HG02938 (cell line): ENCODE measurements at regions not wholly inside any gene's neighbourhood (a gene's known extent, or its start where the extent isn't known, plus 50 kb on each side); places are given as distances from the start of the nearest gene placed in this dataset.

Source experiments
- ATAC-seq: cut with Tn5 transposase; IDR thresholded peaks from one replicate; pipeline ENCODE4 v1.9.1; 2021; ENCODE audit warnings: mild to moderate bottlenecking, moderate library complexity; ENCODE audit not compliant: unreplicated experiment

DNA sequence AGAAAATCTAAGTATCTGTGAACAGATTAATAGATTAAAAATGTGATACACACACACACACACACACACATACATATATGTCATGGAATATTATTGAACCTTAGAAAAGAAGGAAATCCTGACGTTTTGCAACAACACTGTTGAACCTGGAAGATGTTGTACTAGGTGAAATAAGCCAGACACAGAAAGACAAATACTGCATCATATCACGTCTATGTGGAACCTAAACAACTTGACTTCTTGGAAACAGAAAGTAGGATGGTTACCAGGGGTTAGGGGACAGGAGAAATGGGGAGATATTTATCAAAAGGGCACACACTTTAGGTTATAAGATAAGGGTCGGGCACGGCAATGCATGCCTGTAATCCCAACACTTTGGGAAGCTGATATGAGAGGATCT is 698.4 kb upstream of the ID2 start:
- no peak for ATAC-seq

DNA sequence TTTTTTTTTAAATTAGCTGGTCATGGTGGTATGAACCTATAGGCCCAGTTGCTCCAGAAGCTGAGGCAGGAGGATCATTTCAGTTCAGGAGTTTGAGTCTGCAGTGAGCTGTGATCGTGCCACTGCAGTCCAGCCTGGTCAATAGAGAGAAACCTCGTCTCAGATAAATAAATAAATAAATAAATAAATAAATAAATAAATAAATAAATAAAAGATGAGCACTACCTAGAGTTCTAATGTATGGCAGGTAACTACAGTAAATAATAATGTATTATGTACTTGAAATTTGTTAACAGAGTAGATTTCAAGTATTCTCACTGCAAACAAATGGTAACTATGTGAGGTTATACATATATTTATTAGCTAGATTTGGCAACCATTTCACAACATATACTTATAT is 697.9 kb upstream of the ID2 start:
- ATAC-seq: no peak

DNA sequence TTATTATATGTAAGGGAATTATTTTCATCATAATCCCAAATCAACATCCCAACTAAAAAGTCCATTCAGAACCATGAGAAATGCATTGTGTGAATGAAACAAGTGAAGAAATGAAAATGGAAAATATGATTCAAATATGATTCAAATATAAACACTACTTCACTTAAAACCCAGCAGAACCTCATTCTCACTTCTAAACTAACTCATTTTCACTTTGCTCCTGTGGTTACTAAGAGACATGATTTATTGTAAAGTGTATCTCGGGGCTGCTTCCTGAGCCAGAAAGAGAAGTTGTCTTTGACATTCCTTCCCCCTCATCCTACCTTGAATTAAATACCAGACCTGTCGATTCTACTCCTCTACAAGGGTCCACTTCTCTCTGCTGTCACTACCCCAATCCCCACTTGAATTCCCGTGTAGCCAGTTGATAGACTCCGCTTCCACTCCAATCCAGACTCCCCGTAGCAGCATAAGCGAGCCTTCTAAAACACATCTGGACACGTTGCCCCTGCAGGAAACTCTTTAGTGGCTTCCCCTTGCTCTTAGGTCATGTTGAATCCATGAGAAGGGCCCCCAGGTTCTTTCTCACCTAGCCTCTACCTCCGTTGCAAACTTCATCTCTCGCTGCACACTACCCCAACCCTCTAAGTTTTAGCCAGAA is 697.0 kb upstream of the ID2 start:
- ATAC-seq: peak; percentile 87

DNA sequence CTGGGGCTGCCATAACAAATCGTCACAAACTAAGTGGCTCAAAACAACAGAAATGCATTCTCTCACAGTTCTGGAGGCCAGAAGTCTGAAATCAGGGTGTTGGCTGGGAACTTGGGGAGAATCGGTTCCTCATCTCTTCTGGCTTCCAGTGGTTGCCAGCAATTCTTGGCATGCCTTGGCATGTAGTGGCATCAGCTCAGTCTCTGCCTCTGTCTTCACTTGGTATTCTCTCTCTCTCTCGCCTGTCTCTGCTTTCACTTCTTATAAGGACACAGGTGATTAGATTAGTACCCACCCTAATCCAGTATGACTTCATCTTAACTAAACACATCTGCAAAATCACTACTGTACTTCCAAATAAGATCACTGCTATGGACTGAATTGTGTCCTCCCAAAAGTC is 695.4 kb upstream of the ID2 start:
- no peak for ATAC-seq

DNA sequence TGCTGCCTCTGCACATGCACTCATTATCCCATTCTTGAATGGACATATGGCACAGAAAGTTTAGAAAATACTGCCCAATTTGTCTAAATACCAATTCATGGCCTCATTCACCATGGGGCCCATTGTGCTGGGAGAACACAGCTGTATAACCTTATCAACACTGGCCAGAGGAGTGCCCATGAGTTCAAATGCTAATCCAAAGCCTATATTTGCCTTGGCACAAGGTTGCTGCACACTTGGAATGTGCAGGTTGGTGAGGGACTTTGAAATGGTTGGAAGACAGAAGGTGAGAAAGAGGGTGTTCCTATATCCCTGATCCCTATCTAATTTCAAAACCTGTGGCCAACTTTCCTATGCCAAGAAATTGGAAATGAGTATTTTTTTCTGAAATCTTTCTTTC is 693.9 kb upstream of the ID2 start:
- no peak for ATAC-seq

DNA sequence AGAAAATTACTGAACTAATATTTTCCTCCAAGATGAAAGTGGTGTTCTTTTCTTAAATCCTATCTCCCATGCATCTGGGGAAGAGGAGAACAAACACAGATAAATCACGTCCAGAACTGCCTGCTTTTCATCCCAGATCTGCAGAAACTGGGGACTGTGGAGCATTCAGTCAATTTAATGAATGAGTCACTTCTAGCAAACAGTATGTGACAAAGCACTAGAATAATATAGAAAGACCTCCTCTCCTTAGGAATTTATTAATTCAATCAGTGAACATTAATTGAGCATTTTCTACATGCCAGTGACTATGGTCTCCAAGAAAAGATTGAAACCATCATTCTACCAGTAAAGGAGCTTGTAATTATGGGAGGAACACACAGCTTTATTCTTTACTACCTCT is 693.4 kb upstream of the ID2 start:
- no peak for ATAC-seq

DNA sequence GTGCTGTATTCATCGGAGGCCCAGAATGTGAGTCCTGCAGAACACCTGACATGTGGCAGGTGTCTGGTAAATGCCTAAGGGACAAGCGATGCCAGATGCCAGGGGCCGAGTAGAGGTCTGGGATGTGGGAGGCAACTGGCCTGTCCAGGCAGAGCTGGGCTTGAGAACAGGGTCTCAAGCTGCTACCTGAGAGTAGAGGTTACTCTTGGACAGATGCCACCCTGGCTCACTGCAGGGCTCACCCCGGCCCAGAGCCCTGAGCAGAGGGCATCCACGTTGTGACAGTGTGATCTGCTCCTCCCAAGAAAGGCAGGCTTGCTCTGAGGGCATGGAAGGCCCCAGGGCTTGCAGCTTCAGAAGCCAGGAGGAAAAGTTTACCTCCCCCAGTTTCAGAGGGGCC is 692.0 kb upstream of the ID2 start:
- ATAC-seq: no peak

DNA sequence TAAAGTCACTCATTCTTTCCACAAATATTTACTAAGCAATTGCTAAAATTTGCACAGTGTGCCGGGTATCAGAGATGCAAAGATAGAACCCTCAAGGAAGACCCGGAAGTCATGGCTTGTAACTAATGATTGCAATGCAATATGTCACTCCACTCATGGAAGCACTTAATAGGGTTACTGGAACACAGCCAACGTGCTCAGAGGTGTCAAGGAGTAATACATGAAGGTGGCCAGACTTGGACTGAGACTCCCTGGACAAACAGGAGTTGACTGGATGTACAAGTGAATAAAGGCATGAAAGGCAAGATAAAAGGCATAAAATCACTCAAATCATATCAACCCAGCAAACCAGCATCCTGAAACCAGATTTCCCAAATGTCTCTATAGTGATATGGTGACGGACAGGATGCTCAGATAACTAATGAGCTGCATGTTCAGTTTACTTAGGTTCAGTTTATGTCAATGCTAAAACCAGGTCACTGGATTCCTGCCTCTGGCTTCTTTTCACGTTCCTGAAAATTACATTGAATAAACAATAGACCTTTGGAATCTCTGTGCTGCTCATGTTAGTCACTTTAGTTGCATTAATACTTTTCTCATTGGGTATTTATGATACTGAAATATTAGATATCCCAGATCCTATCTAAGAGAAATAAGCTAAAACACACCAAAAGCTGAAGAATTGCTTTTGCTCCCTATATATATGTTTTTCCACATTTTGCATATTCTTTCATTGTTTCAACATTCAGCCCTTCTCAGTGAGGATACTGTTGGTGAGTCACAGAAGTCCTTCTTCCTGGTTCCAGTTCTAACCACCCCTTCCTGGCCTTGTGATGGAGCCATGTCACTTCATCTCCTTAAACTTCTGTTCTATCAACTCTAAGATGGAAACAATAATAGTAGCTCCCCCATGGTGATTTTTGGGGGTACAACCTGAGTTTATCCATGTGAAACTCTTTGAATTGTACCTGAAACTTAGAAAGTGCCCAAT is 688.9 kb upstream of the ID2 start:
- no peak for ATAC-seq

DNA sequence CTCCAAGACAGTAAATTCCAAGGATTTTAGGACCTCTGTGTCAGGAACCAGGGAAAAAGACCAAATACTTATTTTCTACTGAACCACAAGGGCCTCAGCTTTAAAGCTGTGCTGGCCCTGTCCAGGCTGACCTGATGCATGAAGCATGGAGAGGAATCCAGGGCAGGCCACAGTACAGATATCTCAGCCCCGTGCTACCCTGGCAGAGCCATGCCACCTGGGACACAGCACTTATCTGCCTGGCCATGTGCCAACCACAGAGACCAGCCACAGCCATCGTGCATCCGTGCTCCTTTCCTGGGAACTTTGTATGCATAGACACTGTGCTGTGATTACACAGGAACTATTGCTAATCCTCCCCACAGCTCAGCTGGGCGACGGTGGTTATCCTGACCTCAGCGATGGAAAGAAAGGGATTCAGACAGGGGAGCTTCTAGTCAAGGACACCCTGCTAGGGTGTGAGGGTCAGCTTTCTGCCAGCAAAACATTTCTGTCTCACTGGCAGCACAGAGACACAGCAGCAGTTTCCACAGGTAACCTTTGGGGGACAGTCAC is 687.4 kb upstream of the ID2 start:
- no peak for ATAC-seq

DNA sequence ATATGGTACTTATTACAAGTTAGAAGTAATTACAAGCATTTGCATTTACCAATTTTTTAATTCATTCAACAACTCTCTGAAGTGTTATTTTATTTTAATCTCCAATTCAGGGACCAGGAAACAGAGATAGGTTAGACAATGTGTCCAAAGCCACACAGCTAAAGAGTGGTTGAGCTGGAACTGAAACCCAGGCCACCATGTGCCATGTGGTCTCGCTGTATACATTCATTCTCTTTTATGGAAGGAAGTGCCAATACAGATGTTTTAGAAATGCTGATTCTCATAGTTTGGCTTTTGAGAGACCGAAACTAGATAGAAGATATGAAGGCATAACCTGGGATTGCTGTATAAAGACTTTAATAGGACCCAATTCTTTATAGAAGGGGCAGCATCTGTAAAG is 684.6 kb upstream of the ID2 start:
- peak; percentile 60 for ATAC-seq

DNA sequence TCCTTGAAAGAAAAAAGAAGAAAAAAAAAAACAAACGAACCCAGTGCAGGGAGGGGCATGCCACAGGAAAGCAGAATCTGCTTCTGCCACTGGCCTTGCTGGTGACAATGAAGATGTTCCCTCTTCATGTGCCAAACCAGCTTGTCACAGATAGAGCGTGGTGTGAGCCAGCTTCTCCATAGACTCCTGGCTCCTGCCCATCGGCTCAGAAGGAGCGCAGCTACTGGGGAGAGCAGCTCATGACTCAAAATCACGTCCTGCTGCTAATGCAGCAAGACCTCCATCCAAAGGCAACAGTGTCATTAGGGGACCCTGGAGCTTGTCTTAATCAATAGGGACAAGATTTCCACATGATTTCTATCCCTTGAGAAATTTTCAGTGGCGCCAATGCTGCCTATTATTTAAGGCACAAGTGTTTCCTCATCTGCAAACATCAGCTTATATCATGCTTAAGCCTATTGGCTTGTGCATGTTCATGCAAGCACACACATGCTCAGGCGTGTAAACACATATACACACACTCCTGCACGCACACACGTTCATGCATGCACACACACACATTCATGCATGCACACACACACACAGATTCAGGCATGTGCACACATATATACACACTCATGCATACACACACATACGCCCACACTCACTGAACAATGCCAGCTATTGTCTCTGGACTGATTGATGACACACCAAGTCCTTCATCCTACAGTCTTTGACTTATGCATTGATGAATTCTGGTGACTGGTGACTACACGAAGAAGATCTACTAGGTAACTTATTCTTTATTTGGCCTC is 682.0 kb upstream of the ID2 start:
- no peak for ATAC-seq

DNA sequence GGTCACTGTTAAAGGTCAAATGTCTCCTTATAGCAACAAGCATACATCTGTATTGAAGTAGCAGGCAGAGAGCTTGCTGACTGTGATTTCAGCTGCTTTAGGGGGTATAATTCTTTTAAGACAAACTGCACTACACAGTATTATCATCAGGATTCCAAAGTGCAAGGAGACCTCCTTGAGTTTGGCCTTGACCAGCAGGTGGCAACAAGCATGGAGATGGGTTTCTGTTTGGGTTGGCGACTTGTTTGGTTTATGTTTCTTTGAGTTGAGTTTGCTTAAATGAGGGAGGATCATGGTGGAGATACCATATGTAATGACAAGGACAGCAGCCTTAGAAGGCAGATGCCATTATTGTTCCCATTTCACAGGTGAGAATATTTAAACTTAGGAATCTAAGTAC is 681.0 kb upstream of the ID2 start:
- no peak for ATAC-seq

DNA sequence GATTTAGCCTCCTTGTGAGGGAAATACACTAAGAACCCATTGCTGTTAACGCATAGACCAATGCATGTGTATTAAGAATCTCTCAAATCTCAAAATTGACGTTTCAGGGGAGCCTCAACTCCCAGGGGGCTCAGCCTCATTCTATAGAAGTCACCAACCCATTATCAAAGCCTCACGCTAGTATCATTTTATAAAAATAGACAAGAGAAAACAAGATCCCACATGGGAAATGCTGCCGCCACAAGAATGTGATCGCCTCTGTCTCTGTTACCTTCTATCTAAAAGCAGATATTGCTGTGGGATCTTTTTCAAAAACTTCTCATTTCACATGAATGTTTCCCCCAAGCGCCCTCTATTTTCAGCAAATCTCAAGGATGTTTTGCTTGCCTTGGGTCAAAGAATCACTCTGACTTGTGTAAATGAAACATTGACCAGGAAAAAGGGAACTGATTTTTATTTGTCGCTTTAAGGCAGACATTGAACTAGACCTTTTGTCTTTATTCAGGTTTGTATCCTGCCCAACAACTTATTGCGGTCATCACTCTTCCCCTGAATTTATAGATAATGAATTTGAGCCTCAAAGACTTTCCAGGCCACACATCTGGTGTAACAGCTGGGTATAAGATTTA is 679.0 kb upstream of the ID2 start:
- no peak for ATAC-seq

DNA sequence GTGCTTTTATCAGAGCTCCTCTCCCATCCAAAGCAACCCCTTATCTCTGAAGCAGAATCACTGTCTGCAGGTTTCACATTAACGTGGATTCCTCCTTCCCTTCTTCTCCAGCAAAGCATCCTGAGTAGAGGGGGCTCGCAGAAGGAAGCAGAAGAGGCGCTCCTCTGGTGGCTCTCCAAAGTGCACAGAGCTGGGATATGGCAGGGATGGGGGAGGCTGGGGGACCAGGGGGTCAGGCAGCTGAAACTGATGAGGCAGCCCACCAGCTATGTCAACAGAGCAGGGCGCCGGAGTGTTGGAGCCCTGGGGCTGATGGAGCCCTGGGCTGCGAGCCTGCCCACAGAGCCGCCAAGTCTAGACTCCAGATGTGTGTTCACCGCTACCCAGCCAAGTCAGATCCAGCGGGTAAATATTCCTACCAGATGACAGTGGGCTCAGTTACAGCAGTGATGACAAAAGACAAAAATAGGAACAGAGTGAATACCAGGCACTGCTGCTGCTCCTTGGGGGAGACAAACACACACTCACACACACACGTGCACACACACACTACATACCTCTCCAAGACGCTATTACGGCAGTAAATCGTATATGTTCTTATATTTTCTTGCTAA is 678.3 kb upstream of the ID2 start:
- ATAC-seq: no peak

DNA sequence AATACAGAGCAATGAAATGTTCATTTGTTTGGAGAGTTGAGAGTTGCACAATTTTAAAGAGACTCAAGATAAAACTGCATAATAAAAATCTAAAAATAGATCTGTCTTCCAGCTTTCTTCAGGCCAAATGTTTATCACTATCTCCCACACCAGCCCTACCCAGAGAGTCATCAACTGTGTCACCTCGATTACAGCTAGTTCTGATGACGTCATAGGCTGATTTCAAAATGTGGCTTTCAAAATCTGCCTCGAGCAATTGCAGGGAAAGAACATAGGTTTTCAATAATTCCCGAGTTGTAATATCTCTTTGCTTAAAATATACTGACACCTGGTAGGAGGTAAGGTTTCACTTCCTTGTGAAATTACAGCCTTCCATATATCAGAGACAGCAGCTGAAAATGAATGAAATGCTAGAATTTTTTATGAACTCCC is 677.6 kb upstream of the ID2 start:
- ATAC-seq: no peak

DNA sequence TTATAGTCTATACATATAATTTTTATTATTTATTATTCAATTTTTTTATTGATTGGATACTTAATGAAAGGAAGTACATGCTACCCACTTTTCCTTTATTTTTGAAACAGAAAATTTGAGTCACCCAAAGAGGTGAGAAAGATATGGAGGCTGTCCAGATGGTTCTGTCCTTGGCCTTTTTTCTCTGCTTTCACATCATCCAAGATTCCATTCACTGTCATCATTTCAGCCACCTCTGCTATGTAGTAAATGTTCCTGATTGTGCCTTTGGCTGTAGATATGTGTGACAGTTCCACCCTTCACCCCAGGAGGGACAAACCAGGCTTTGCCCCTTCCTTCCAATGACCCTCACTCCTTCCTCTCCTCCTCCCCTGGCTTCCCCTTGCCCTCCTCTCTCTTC is 675.7 kb upstream of the ID2 start:
- no peak for ATAC-seq

DNA sequence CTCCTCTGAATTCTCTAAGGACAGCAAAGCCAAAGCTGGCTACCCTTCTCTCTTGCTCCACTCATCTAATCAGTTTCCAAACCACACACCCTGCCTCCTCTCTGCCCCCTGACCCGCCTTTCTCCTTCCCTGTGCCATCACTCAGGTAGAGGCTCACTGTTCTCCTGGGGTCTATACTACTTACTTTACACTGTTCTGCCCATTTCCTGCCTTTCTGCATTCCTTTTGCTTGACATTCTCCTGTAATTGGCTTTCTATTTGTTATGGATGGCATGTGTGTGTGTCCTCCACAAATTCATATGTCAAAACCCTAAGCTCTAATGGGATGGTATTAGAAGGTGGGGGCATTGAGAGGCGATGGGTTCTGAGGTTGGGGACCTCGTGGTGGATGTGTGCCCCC is 675.2 kb upstream of the ID2 start:
- no peak for ATAC-seq

DNA sequence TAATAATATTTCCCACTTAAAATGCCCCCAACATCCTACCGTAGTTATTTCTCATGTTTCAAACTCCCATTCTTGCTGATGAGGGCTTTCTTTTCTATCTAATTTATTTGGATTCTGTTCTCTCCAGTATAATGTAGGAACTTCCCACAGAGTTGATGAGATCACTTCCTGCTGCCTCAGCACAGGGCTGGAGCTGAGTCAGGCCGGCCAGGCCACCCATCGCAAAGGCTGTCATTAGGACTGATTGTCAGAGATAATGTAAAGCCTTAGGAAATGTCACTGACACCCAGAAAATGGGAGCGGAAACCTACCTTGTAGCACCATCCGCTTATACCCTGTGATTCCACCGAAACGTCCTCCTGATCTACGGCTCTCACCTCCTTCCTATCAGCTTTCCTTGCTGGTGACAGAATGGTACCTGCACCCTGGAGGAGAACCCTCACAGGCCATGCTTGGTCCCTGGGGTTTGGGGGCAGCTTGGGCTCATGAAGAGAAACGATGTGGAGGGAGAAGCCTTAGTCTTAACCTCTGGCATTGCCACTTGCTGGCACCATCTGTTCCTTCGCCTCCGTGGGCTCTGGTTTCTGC is 672.8 kb upstream of the ID2 start:
- no peak for ATAC-seq

DNA sequence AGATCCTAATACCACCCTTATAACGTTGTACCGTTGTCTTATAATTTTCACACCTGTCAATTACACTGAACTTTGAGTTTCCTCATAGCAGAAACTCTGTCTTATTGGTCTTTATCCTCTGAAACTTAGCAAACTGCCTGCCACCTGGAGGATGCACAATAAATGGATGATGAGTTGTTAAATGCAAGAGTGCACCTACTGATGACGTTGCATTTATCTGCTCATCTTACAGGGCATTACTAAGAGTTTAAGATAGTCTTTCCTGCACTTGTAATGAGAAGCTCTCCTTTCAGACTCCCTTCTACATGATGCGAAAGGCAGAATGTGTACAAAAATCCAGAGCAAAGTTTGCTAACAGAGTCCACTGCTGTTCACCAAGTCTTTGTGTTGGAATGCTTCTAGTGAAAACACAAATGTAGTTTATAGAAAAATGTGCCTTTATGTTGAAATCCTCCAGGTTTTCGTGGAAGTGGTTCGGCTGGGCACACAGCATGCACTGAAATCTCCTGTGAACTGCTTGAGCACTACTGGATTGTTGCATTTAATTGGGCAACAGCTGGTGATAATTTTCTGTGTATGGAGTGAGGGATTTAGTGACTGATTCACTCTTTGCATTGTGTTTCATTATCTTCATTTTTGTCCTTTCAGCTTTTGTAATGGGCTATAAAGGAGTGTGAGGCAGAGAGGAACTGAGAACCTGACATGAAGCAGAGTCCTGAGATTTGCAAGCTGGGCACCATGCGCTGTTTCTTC is 665.8 kb upstream of the ID2 start:
- no peak for ATAC-seq
